ENCODE measurements at regions not wholly inside any gene's neighbourhood (a gene's known extent, or its start where the extent isn't known, plus 50 kb on each side); places are given as distances from the start of the nearest gene placed in this dataset.

DNA sequence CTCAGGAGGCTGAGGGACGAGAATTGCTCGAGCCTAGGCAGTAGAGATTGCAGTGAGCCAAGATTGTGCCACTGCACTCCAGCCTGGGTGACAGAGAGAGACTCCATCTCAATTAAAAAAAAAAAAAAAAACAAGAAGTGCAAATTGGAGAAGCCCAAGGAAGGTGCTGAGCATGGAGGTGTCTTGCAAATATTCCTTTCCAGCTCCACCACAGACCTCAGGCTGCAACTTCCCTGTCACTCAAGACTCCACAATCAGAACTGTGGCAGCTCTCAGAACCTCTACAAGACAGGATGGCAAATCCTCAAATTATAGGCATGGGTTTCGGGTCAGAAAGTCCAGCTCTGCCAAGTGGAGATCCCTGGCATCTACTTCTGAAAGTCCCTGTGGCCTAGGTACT is 104.4 kb upstream of the TIAM1 start:
- TF ChIP-seq OSR1 (CRISPR knock-in tag; IDR thresholded peaks at IDR 0.05) (no peak), ARNTL (CRISPR knock-in tag; IDR thresholded peaks at IDR 0.05; ENCODE audit: borderline replicate concordance, low read depth) (no peak), ZFP3 (CRISPR knock-in tag; IDR thresholded peaks at IDR 0.05) (no peak), RARB (CRISPR knock-in tag; IDR thresholded peaks at IDR 0.05) (no peak), SNAI2 (CRISPR knock-in tag; IDR thresholded peaks at IDR 0.05) (no peak), ZFP30 (CRISPR knock-in tag; IDR thresholded peaks at IDR 0.05) (no peak), ESRRG (CRISPR knock-in tag; IDR thresholded peaks at IDR 0.05) (no peak), ZC3H10 (CRISPR knock-in tag; IDR thresholded peaks at IDR 0.05) (no peak), ISL1 (CRISPR knock-in tag; IDR thresholded peaks at IDR 0.05) (no peak), ZNF565 (CRISPR knock-in tag; conservative IDR thresholded peaks at IDR 0.05; ENCODE audit: low read depth) (no peak), CSDC2 (CRISPR knock-in tag; IDR thresholded peaks at IDR 0.05) (no peak), ZNF70 (CRISPR knock-in tag; IDR thresholded peaks at IDR 0.05) (no peak), GLIS3 (CRISPR knock-in tag; IDR thresholded peaks at IDR 0.05) (no peak), PPARA (CRISPR knock-in tag; IDR thresholded peaks at IDR 0.05; ENCODE audit: borderline replicate concordance) (no peak), BACH2 (CRISPR knock-in tag; IDR thresholded peaks at IDR 0.05; ENCODE audit: borderline replicate concordance) (no peak), TCF4 (CRISPR knock-in tag; IDR thresholded peaks at IDR 0.05; ENCODE audit: borderline replicate concordance) (no peak)
- TF ChIP-seq, protein P1, sequence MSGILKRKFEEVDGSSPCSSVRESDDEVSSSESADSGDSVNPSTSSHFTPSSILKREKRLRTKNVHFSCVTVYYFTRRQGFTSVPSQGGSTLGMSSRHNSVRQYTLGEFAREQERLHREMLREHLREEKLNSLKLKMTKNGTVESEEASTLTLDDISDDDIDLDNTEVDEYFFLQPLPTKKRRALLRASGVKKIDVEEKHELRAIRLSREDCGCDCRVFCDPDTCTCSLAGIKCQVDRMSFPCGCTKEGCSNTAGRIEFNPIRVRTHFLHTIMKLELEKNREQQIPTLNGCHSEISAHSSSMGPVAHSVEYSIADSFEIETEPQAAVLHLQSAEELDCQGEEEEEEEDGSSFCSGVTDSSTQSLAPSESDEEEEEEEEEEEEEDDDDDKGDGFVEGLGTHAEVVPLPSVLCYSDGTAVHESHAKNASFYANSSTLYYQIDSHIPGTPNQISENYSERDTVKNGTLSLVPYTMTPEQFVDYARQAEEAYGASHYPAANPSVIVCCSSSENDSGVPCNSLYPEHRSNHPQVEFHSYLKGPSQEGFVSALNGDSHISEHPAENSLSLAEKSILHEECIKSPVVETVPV (CRISPR knock-in tag; IDR thresholded peaks at IDR 0.05) = no peak
- TF ChIP-seq, protein P2, sequence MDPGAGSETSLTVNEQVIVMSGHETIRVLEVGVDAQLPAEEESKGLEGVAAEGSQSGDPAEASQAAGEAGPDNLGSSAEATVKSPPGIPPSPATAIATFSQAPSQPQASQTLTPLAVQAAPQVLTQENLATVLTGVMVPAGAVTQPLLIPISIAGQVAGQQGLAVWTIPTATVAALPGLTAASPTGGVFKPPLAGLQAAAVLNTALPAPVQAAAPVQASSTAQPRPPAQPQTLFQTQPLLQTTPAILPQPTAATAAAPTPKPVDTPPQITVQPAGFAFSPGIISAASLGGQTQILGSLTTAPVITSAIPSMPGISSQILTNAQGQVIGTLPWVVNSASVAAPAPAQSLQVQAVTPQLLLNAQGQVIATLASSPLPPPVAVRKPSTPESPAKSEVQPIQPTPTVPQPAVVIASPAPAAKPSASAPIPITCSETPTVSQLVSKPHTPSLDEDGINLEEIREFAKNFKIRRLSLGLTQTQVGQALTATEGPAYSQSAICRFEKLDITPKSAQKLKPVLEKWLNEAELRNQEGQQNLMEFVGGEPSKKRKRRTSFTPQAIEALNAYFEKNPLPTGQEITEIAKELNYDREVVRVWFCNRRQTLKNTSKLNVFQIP (CRISPR knock-in tag; IDR thresholded peaks at IDR 0.05; ENCODE audit: borderline replicate concordance, low read depth) = no peak
- TF ChIP-seq, protein P3, sequence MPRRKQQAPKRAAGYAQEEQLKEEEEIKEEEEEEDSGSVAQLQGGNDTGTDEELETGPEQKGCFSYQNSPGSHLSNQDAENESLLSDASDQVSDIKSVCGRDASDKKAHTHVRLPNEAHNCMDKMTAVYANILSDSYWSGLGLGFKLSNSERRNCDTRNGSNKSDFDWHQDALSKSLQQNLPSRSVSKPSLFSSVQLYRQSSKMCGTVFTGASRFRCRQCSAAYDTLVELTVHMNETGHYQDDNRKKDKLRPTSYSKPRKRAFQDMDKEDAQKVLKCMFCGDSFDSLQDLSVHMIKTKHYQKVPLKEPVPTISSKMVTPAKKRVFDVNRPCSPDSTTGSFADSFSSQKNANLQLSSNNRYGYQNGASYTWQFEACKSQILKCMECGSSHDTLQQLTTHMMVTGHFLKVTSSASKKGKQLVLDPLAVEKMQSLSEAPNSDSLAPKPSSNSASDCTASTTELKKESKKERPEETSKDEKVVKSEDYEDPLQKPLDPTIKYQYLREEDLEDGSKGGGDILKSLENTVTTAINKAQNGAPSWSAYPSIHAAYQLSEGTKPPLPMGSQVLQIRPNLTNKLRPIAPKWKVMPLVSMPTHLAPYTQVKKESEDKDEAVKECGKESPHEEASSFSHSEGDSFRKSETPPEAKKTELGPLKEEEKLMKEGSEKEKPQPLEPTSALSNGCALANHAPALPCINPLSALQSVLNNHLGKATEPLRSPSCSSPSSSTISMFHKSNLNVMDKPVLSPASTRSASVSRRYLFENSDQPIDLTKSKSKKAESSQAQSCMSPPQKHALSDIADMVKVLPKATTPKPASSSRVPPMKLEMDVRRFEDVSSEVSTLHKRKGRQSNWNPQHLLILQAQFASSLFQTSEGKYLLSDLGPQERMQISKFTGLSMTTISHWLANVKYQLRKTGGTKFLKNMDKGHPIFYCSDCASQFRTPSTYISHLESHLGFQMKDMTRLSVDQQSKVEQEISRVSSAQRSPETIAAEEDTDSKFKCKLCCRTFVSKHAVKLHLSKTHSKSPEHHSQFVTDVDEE (CRISPR knock-in tag; IDR thresholded peaks at IDR 0.05) = no peak
- TF ChIP-seq, protein P4, sequence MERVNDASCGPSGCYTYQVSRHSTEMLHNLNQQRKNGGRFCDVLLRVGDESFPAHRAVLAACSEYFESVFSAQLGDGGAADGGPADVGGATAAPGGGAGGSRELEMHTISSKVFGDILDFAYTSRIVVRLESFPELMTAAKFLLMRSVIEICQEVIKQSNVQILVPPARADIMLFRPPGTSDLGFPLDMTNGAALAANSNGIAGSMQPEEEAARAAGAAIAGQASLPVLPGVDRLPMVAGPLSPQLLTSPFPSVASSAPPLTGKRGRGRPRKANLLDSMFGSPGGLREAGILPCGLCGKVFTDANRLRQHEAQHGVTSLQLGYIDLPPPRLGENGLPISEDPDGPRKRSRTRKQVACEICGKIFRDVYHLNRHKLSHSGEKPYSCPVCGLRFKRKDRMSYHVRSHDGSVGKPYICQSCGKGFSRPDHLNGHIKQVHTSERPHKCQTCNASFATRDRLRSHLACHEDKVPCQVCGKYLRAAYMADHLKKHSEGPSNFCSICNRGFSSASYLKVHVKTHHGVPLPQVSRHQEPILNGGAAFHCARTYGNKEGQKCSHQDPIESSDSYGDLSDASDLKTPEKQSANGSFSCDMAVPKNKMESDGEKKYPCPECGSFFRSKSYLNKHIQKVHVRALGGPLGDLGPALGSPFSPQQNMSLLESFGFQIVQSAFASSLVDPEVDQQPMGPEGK (CRISPR knock-in tag; IDR thresholded peaks at IDR 0.05; ENCODE audit: borderline replicate concordance) = no peak

DNA sequence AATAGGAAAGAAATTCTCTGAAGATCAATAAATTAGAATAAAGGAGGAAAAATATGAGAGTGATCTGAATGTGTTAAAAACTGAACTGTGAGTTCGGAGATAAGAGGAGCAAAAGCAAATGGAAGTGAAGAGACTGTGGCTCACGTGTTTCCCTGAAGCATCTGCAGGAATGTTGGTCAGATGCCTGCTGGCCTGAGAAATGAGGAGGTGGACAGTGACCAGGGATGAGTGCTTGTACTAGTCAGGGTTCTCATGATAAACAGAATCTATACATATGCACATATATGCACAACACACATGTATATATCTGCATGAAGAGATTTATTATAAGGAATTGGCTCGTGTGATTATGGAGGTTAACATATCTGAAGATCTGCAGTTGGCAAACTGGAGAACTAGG is 103.4 kb upstream of the TIAM1 start:
- TF ChIP-seq ZNF8 (CRISPR knock-in tag; IDR thresholded peaks at IDR 0.05) (no peak), ZFP3 (CRISPR knock-in tag; IDR thresholded peaks at IDR 0.05) (no peak), ESRRG (CRISPR knock-in tag; IDR thresholded peaks at IDR 0.05) (no peak)
- TF ChIP-seq, protein P1 (CRISPR knock-in tag; IDR thresholded peaks at IDR 0.05) = no peak
- TF ChIP-seq, protein P2 (CRISPR knock-in tag; IDR thresholded peaks at IDR 0.05; ENCODE audit: borderline replicate concordance, low read depth) = no peak
- no peak for ATAC-seq

More for the DNA sequence above, 104.4 kb upstream of the TIAM1 start:
- no peak for ATAC-seq

All from SK-N-SH treated with all-trans-retinoic acid at 6 μM for 48 hours (cell line).